T-helper 17 cell (primary cell): ENCODE measurements at regions not wholly inside any gene's neighbourhood (a gene's known extent, or its start where the extent isn't known, plus 50 kb on each side); places are given as distances from the start of the nearest gene placed in this dataset.
"Not testable (repeated sequence)": the region's sequence is repeated elsewhere in the genome, so short reads cannot be mapped to it uniquely, and the experiment has no call there.

Source experiments
- ATAC-seq: fragments of 150-1000 bp; cut with Tn5 transposase; 2 replicates; pipeline ENCODE4 v1.10.0; 2021; ENCODE audit warnings: mild to moderate bottlenecking, moderate library complexity
- DNase-seq, 3 donors: peaks; one replicate each; pipeline versions ENCODE4 v3.0.0 to v3.0.0-alpha.2; 2020 to 2021
- H3K9me3 ChIP-seq: one replicate; pipeline ENCODE4 v1.7.0; 2013; ENCODE audit warnings: low read length, mild to moderate bottlenecking; ENCODE audit not compliant: control insufficient read depth, poor library complexity, severe bottlenecking
- H3K27ac Mint-ChIP-seq: one replicate; pipeline ENCODE4 v1.8.0; 2022; ENCODE audit warnings: mild to moderate bottlenecking, moderate library complexity, mixed read lengths
- H3K27me3 Mint-ChIP-seq: one replicate; pipeline ENCODE4 v1.8.0; 2022; ENCODE audit warnings: mixed read lengths
- H3K36me3 Mint-ChIP-seq: one replicate; pipeline ENCODE4 v1.8.0; 2022; ENCODE audit warnings: low read depth, mixed read lengths
- H3K4me1 Mint-ChIP-seq: one replicate; pipeline ENCODE4 v1.8.0; 2022; ENCODE audit warnings: mild to moderate bottlenecking, mixed read lengths
- H3K4me3 Mint-ChIP-seq: one replicate; pipeline ENCODE4 v1.8.0; 2022; ENCODE audit warnings: mild to moderate bottlenecking, moderate library complexity, mixed read lengths

DNA sequence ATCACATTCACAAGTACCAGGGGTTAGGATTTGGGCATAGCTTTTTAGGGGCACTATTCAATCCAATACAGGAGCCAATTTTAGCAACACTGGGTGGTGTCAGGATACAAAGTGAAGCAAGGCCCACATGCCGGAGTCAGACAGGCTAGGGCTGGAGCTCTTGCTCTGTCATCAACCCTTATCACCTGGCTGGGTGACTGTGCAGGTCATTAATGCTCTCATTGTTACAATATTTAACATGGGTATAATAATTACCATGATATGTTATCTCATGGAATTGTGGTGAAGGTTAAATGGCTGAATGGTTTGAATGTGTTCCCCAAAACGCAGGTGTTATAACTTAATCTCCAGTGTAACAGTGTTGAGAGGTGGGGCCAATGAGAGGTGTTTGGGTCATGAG is 143.3 kb upstream of the THY1 start:
- DNase-seq (no peak), ATAC-seq (no peak)
- no peak overlapping the region for H3K27ac Mint-ChIP-seq
- no peaks in the 10 kb centered on the region for H3K36me3 Mint-ChIP-seq
- no peaks in the 10 kb centered on the region for H3K9me3 ChIP-seq
- no peak overlapping the region for H3K4me3 Mint-ChIP-seq
- H3K27me3 Mint-ChIP-seq = no peaks in the 10 kb centered on the region
- H3K4me1 Mint-ChIP-seq = no peaks in the 10 kb centered on the region

DNA sequence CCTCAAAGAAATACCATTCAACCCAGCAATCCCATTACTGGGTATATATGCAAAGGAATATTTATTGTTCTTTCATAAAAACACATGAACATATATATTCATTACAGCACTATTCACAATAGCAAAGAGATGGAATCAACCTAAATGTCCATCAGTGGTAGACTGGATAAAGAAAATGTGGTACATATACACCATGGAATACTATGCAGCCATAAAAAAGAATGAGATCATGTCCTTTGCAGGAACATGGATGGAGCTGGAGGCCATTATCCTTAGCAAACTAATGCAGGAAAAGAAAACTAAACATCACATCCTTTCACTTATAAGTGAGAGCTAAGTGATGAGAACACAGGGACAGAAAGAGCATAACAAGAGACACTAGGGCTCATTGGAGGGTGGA is 142.7 kb upstream of the THY1 start:
- H3K27ac Mint-ChIP-seq, H3K36me3 Mint-ChIP-seq, H3K27me3 Mint-ChIP-seq, H3K4me3 Mint-ChIP-seq, DNase-seq, ATAC-seq, H3K9me3 ChIP-seq, H3K4me1 Mint-ChIP-seq: not testable (repeated sequence)

DNA sequence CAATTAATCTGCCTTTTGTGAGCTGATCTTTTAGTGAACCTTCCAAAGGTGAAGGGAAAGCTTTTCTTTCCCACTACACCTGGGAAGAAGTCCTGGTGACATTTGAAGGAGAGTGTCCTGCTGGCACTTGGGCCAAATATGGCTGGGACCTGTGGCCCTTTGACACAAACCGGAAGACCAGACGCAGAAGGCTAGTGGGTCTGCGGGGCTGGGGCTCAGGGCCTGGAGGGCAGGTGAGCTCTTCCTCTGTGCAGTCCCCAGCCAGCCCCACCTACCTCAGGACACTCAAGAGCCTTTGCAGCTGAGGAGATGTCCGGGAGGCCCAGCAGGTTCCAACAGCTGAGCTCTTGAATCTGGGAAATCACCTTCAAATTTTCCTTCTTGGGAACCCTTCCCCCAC is 138.0 kb upstream of the THY1 start:
- no peaks in the 10 kb centered on the region for H3K9me3 ChIP-seq
- H3K4me3 Mint-ChIP-seq = no peak overlapping the region
- no peak for ATAC-seq
- peaks cover 2% of the 10 kb centered on the region for H3K36me3 Mint-ChIP-seq
- no peak overlapping the region for H3K27ac Mint-ChIP-seq
- H3K4me1 Mint-ChIP-seq = no peaks in the 10 kb centered on the region
- no peaks in the 10 kb centered on the region for H3K27me3 Mint-ChIP-seq
- no peak for DNase-seq

DNA sequence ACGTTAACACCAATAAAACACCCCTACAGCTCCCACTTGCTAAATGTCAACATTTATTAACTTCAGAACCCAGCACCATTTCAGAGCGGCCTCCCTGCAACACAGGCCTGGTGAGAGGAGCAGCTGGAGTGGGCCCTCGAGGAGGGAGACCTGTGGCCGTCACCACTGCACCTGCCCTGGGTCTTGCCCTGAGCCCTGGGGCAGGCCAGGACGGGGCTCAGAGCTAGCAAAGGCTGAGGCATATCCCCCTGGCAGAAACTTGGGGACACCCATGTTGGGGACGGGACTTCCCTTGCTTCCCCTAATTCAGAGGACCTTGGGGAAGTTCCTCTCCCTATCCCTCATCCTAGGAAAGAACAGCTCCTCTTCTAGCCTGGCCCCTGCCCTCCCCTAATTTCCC is 137.3 kb upstream of the THY1 start:
- DNase-seq (no peak), ATAC-seq (no peak)
- no peak overlapping the region for H3K27ac Mint-ChIP-seq
- H3K4me1 Mint-ChIP-seq = no peaks in the 10 kb centered on the region
- H3K9me3 ChIP-seq = no peaks in the 10 kb centered on the region
- H3K36me3 Mint-ChIP-seq = peaks cover 2% of the 10 kb centered on the region
- peaks cover under 1% of the 10 kb centered on the region for H3K27me3 Mint-ChIP-seq
- no peak overlapping the region for H3K4me3 Mint-ChIP-seq

DNA sequence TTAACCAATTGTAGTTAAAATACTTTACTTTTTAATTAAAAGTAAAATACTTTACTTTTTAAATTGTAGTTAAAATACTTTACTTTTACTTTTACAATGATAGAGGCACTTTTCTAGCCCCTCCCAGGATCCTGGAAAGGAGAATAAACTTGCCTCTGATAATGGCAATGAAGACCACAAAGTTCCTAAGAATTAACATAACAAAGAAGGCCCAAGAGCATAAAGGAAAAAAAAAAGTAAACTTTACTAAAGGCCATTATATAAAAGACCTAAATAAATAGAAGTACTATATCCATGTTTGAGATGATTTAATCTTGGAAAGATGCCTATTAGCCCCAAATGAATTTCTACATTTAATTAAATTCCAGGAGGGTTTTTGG is 129.1 kb upstream of the THY1 start:
- H3K4me3 Mint-ChIP-seq = no peak overlapping the region
- H3K27ac Mint-ChIP-seq = no peak overlapping the region
- H3K4me1 Mint-ChIP-seq = no peaks in the 10 kb centered on the region
- ATAC-seq = no peak
- peaks cover 6% of the 10 kb centered on the region for H3K27me3 Mint-ChIP-seq
- H3K9me3 ChIP-seq = no peaks in the 10 kb centered on the region
- DNase-seq = no peak
- H3K36me3 Mint-ChIP-seq = no peaks in the 10 kb centered on the region

DNA sequence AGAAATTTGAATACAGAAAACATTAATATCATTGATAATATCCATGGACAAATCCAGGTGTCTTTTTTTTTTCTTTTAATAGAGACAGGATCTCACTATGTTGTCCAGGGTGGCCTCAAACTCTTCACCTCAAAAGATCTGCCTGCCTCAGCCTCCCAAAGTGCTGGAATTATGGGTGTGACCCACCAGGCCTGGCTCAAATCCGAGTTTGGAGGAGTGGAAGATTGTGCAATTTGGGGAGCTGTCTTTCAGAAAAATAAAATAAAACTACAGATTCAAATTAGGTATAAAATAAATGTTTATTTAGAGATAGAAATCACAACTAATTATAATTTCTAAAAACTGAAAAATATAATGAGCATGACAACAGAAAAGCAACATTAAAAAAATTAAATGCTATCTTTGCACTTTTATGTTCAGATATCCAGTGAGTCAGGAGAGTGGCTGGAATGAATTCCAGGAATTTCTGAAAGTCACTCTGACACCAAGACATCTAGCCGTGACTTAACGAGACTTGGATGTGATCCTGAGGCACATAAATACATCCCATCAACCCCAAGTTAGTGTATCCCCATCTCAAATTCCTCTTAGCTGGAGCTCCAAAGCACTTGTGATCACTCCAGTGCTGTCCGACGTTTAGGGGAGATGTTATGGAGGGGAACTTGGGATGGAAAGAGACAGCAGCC is 128.6 kb upstream of the THY1 start:
- H3K27me3 Mint-ChIP-seq = peaks cover 6% of the 10 kb centered on the region
- H3K9me3 ChIP-seq = no peaks in the 10 kb centered on the region
- ATAC-seq = no peak
- no peaks in the 10 kb centered on the region for H3K4me1 Mint-ChIP-seq
- DNase-seq = no peak
- no peaks in the 10 kb centered on the region for H3K36me3 Mint-ChIP-seq
- no peak overlapping the region for H3K27ac Mint-ChIP-seq
- H3K4me3 Mint-ChIP-seq = no peak overlapping the region

DNA sequence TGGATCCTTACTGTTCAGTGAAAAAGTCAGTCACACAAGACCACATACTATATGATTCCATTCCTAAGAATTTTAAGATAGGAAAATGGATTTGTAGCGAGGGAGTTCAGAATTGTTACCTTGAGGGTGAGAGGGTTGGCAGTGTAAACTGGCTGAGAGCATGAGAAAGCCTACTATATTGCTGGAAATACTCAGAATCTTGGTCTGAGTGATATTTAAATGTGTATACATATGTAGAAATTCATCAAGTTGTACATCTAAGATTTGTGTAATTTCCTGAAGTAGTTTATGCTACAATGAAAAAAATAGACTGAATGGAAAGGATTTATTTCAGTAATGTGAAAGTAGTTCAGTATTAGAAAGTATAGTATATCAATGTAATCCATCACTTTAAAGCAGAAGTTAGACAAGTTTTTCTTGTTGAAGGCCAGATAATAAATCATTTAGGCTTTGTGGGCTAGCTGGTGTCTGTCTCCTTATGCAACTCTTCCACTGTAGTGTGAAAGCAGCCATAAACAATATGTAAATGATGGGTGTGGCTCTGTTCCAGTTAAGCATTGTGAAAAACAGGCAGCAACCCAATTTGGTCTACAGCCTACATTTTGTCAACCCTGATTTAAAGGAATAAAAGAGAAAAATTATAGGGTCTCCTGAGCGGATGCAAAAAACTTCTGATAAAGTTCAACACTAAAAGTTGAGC is 127.2 kb upstream of the THY1 start:
- no peaks in the 10 kb centered on the region for H3K9me3 ChIP-seq
- Mint-ChIP-seq H3K4me1 (no peaks in the 10 kb centered on the region), H3K27ac (no peak overlapping the region), H3K36me3 (no peaks in the 10 kb centered on the region), H3K4me3 (no peak overlapping the region), H3K27me3 (peaks cover 4% of the 10 kb centered on the region)
- DNase-seq (no peak), ATAC-seq (no peak)

DNA sequence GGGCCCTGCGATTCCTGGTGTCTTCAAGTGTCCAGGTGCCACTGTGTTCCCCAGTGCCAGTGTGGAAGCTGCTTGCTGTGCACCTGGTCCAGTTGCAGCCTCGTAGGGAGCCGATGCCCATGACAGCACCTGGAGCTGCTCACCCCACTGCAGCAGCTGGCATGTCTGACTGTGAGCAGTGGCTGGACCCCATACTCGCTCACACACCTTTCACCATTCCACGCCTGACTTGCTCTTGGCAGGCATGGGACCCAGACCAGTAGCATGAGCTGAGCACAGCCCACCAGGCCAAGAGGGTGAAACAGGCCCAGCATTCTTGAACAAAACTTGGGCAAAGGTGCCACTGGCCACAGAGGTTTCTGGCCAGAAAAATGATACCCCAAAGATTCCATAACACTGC is 124.5 kb upstream of the THY1 start:
- no peak overlapping the region for H3K4me3 Mint-ChIP-seq
- no peak for ATAC-seq
- no peak overlapping the region for H3K27ac Mint-ChIP-seq
- no peaks in the 10 kb centered on the region for H3K9me3 ChIP-seq
- H3K36me3 Mint-ChIP-seq = no peaks in the 10 kb centered on the region
- no peak for DNase-seq
- H3K27me3 Mint-ChIP-seq = peaks cover 6% of the 10 kb centered on the region
- H3K4me1 Mint-ChIP-seq = no peaks in the 10 kb centered on the region

DNA sequence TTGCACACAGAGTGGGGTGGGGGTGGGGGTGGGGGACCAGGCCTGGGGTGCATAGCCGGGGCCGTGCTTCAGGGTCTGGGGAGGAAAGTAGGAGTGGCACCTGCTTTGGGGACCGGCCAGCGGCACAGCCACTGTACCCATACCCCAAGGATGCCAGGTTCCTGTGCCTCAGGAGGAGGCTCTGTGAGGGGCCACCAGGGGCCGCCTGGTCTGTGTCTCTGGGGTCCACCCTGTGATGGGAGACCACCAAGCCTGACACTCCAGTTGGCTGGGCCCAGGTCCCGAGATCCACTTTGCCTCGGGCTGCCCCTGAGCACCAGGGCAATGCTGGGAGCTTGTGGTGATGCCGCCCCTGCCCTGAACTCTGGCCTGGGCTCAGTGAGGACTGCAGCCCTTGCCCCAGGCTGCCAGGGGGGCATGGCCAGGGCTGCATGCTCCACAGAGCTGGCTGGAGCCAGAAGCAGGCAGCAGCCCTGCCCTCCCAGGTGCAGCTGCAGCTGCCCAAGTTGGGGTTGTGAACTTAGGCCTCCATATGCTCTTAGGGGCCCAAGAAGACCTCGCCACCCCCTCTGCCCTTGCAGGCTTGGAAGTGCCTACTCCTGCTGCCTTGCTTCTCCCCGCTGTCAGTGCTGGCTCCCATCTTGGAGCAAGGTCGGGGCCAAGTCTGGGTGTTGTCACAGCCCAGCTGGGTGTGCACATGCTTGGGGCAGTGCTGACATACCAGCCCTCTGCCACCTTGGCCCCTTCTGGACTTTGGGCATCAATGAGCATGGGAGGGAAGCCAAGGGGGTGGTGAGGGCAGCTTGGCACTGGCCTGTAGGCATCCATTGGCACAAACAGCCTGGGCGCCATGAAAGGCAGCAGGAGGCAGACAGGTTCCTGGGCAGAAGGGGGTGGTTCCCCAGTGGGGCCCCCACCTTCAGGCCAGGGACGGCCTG is 123.3 kb upstream of the THY1 start:
- Mint-ChIP-seq H3K27me3 (peaks cover 12% of the 10 kb centered on the region), H3K4me1 (no peaks in the 10 kb centered on the region), H3K27ac (no peak overlapping the region), H3K36me3 (peaks cover 3% of the 10 kb centered on the region), H3K4me3 (no peak overlapping the region)
- ATAC-seq = no peak
- no peaks in the 10 kb centered on the region for H3K9me3 ChIP-seq
- no peak for DNase-seq

DNA sequence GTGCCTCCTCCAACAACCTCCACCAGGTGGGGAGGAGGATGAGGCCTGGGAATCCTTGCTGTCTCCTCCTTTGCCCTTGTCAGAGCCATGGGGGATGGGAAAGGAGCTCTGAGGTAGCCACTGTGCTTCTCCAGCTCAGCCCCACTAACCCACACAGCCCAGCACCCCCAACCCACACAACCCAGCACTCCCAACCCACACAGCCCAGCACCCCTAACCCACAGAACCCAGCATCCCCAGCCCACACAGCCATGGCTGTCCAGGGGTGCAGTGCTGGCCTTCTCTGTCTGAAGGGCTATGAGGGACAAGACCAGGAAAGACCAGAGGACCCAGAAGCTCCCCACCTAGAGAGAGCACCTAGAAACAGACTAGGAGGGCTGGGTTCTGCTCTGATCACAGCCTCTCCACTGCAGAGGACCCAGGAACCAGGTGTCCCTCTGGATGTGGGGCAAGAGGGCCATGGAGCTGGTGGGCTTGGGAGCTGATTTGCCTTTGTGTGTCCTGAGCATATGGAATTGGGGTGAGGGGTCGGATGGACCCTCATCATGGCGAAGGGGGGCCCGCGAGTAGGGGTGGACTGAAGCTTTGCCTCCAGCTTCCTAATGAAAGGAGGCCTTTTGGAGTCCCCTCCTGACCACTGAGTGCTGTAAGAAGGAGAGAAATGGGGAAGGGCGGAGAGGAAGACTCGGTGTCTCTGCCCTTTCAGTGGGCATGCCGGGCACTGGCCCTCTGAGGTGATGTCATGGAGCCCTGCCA is 117.6 kb upstream of the THY1 start:
- DNase-seq (no peak), ATAC-seq (no peak)
- peaks cover 5% of the 10 kb centered on the region for H3K4me1 Mint-ChIP-seq
- no peak overlapping the region for H3K4me3 Mint-ChIP-seq
- H3K9me3 ChIP-seq = no peaks in the 10 kb centered on the region
- H3K27ac Mint-ChIP-seq = no peak overlapping the region
- H3K27me3 Mint-ChIP-seq = peaks cover 50% of the 10 kb centered on the region
- H3K36me3 Mint-ChIP-seq = peaks cover 3% of the 10 kb centered on the region

DNA sequence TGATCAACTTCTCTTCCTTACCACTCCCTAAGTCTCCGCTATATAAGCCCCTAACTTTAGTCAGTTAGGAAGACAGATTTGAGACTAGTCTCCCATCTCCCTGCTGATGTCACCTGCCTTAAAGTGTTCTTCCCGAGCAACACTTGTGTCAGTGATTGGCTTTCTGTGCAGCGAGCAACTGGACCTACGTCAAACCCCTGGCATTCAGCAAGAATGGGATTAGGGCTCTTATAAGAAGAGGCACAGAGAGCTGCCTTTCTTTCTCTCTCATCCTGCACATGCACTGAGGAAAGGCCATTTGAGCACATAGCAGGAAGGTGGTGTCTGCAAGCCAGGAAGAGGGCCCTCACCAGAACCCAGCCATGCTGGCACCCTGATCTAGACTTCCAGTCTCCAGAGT is 116.6 kb upstream of the THY1 start:
- no peak for DNase-seq
- no peak overlapping the region for H3K4me3 Mint-ChIP-seq
- no peaks in the 10 kb centered on the region for H3K9me3 ChIP-seq
- no peak for ATAC-seq
- H3K27me3 Mint-ChIP-seq = peaks cover 58% of the 10 kb centered on the region
- no peak overlapping the region for H3K27ac Mint-ChIP-seq
- peaks cover 3% of the 10 kb centered on the region for H3K36me3 Mint-ChIP-seq
- peaks cover 5% of the 10 kb centered on the region for H3K4me1 Mint-ChIP-seq

DNA sequence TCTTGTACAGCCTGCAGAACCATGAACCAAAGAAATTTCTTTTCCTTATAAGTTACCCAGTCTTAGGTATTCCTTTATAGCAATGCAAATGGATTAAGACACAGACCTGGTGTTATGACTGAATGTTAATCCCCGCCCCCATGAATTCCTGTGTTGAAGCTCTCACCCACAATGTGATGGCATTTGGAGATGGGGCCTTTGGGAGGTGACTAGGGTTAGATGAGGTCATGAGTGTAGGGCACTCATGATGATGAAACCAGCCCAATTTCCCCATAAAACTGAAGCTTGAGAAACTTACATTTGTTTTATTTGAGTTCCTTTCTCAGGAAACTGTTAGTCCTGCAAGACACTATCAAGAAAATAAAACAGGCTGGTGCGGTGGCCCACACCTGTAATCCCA is 115.8 kb upstream of the THY1 start:
- Mint-ChIP-seq H3K36me3 (peaks cover 3% of the 10 kb centered on the region), H3K27me3 (peaks cover 66% of the 10 kb centered on the region), H3K4me3 (no peak overlapping the region), H3K4me1 (peaks cover 8% of the 10 kb centered on the region), H3K27ac (no peak overlapping the region)
- no peak for DNase-seq
- no peaks in the 10 kb centered on the region for H3K9me3 ChIP-seq
- ATAC-seq = no peak
